ENCODE measurements at regions not wholly inside any gene's neighbourhood (a gene's known extent, or its start where the extent isn't known, plus 50 kb on each side); places are given as distances from the start of the nearest gene placed in this dataset.
"Not testable (repeated sequence)": the region's sequence is repeated elsewhere in the genome, so short reads cannot be mapped to it uniquely, and the experiment has no call there.

DNA sequence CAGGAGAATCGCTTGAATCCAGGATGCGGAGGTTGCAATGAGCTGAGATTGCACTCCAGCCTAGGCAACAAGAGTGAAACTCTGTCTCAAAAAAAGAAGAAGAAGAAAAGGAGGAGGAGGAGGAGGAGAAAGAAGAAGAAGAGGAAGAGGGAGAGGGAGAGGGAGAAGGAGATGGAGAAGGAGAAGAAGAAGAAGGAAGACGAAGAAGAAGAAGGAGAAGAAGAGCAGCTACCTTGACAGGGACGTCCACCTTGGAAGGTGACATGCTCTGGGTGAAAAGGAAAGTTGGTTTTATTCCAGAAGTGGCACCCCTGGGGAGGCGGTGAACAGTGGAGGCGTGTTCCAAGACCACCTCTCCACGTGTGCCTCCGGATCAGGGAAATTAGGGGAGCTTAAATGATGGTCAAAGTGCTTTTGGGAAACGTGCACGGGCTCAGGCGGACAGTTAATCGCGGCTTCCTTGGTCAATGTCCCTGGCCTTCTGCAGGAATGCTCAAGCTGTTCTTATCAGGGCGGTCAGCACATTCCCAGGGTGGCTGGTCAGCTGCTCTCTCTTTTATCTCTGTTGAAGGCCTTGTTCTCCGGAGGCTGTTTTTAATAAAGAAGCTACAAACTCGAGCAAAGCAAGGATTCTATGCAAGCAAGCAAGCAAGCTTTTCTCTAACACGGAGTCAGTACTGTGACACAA lies 78.9 kb upstream of the PEG3 start:
- Histone ChIP-seq H3K4me1 (ENCODE audit: insufficient read depth, low read length) (no peaks in the 10 kb centered on the region), H4K20me1 (ENCODE audit: insufficient read depth, low read length) (no peaks in the 10 kb centered on the region), H3K9ac (ENCODE audit: low read depth, low read length) (no peak overlapping the region), H2AFZ (ENCODE audit: low read depth, low read length) (no peak overlapping the region), H3K4me3 (ENCODE audit: low read depth in 1 of 2, low read length in 2 of 2) (no peak overlapping the region), H3K4me2 (ENCODE audit: insufficient read depth, low read length) (no peak overlapping the region), H3K9me3 (ENCODE audit: insufficient read depth, low read length, severe bottlenecking) (no peaks in the 10 kb centered on the region), H3K27ac (ENCODE audit: low read length) (no peak overlapping the region), H3K27me3 (ENCODE audit: insufficient read depth, low read length, poor library complexity) (no peaks in the 10 kb centered on the region), H3K36me3 (ENCODE audit: insufficient read depth, low read length) (no peaks in the 10 kb centered on the region), H3K79me2 (ENCODE audit: insufficient read depth, low read length) (no peaks in the 10 kb centered on the region)
- TF ChIP-seq, protein P1, sequence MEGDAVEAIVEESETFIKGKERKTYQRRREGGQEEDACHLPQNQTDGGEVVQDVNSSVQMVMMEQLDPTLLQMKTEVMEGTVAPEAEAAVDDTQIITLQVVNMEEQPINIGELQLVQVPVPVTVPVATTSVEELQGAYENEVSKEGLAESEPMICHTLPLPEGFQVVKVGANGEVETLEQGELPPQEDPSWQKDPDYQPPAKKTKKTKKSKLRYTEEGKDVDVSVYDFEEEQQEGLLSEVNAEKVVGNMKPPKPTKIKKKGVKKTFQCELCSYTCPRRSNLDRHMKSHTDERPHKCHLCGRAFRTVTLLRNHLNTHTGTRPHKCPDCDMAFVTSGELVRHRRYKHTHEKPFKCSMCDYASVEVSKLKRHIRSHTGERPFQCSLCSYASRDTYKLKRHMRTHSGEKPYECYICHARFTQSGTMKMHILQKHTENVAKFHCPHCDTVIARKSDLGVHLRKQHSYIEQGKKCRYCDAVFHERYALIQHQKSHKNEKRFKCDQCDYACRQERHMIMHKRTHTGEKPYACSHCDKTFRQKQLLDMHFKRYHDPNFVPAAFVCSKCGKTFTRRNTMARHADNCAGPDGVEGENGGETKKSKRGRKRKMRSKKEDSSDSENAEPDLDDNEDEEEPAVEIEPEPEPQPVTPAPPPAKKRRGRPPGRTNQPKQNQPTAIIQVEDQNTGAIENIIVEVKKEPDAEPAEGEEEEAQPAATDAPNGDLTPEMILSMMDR (IDR thresholded peaks at IDR 0.05; ENCODE audit: borderline replicate concordance, extremely low read depth, low read length, poor library complexity, severe bottlenecking), result no peak
- TF ChIP-seq EZH2 (IDR thresholded peaks at IDR 0.05; ENCODE audit: borderline replicate concordance, low read depth, low read length, severe bottlenecking), result no peak
- ATAC-seq (ENCODE audit: insufficient read depth, low read depth) (no peak), DNase-seq (no peak)

DNA sequence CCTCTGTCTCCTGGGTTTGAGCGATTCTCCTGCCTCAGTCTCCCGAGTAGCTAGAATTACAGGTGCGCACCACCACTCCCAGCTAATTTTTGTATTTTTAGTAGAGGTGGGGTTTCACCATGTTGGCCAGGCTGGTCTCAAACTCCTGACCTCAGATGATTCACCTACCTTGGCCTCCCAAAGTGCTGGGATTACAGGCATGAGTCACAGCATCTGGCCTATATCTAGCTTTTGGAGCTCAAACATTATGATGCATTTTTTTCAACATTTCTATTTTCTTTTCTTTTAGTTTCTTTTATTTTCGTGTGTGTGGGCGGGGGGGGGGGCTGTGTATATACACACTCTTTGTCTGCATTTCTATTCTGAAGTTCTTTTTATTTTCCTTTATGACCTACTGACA lies 85.6 kb upstream of the PEG3 start:
- not testable (repeated sequence) for H3K27me3 ChIP-seq (ENCODE audit: insufficient read depth, low read length, poor library complexity); H3K27ac ChIP-seq (ENCODE audit: low read length); H3K4me1 ChIP-seq (ENCODE audit: insufficient read depth, low read length); H2AFZ ChIP-seq (ENCODE audit: low read depth, low read length); ATAC-seq (ENCODE audit: insufficient read depth, low read depth); H4K20me1 ChIP-seq (ENCODE audit: insufficient read depth, low read length); H3K79me2 ChIP-seq (ENCODE audit: insufficient read depth, low read length); H3K36me3 ChIP-seq (ENCODE audit: insufficient read depth, low read length); H3K9me3 ChIP-seq (ENCODE audit: insufficient read depth, low read length, severe bottlenecking); H3K4me3 ChIP-seq (ENCODE audit: low read depth in 1 of 2, low read length in 2 of 2); H3K4me2 ChIP-seq (ENCODE audit: insufficient read depth, low read length); DNase-seq; H3K9ac ChIP-seq (ENCODE audit: low read depth, low read length)

DNA sequence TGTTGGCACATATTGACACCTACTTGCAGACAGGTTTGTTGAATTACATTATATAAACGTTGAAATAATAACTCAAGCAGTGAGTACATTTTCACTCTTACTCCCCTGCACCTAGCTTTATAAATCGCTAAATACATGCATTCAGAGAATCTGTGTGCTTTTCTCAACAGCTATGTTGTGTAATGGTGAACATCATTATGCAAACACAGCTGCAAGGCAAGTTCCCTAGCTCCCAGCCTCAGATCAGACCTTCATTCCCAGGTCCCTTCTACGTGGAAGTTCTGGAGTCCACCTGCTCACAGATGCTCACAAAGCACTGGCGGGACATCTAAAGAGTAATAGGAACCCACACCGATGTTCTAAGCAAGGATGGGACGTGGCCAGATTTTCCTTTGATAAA lies 86.8 kb upstream of the PEG3 start:
- Histone ChIP-seq H3K36me3 (ENCODE audit: insufficient read depth, low read length) (no peaks in the 10 kb centered on the region), H3K27me3 (ENCODE audit: insufficient read depth, low read length, poor library complexity) (no peaks in the 10 kb centered on the region), H4K20me1 (ENCODE audit: insufficient read depth, low read length) (no peaks in the 10 kb centered on the region), H3K4me2 (ENCODE audit: insufficient read depth, low read length) (no peak overlapping the region), H3K4me1 (ENCODE audit: insufficient read depth, low read length) (no peaks in the 10 kb centered on the region), H3K9me3 (ENCODE audit: insufficient read depth, low read length, severe bottlenecking) (no peaks in the 10 kb centered on the region), H3K79me2 (ENCODE audit: insufficient read depth, low read length) (no peaks in the 10 kb centered on the region), H3K9ac (ENCODE audit: low read depth, low read length) (no peak overlapping the region), H3K4me3 (ENCODE audit: low read depth in 1 of 2, low read length in 2 of 2) (no peak overlapping the region), H2AFZ (ENCODE audit: low read depth, low read length) (no peak overlapping the region), H3K27ac (ENCODE audit: low read length) (no peak overlapping the region)
- DNase-seq, result no peak
- no peak for TF ChIP-seq EZH2 (IDR thresholded peaks at IDR 0.05; ENCODE audit: borderline replicate concordance, low read depth, low read length, severe bottlenecking)
- TF ChIP-seq, protein P1 (IDR thresholded peaks at IDR 0.05; ENCODE audit: borderline replicate concordance, extremely low read depth, low read length, poor library complexity, severe bottlenecking), result no peak
- ATAC-seq (ENCODE audit: insufficient read depth, low read depth), result no peak

DNA sequence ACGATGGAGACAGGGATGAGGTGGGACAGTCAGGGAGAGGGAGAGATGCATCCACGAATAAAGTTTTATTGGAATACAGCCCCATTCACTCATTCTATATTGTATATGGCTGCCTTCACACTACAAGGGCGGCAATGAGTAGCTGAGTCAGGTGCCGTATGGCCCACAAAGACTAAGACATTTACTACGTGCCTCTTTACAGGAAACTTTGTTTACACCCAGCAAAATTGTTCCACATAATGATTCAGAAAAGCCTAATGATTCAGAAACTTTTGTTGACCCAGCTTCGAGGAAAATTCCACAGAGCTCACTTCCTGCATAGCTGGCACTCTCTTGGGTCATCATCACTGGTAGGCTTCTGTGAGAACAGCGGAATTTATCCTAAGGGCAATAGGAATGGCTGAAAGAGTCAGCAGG lies 87.3 kb upstream of the PEG3 start:
- Histone ChIP-seq H3K9me3 (ENCODE audit: insufficient read depth, low read length, severe bottlenecking) (no peaks in the 10 kb centered on the region), H3K27ac (ENCODE audit: low read length) (no peak overlapping the region), H3K4me2 (ENCODE audit: insufficient read depth, low read length) (no peak overlapping the region)

More for the DNA sequence above, 87.3 kb upstream of the PEG3 start:
- no peaks in the 10 kb centered on the region for H3K36me3 ChIP-seq (ENCODE audit: insufficient read depth, low read length)
- no peaks in the 10 kb centered on the region for H3K27me3 ChIP-seq (ENCODE audit: insufficient read depth, low read length, poor library complexity)
- ATAC-seq (ENCODE audit: insufficient read depth, low read depth), result no peak
- H3K79me2 ChIP-seq (ENCODE audit: insufficient read depth, low read length), result no peaks in the 10 kb centered on the region
- TF ChIP-seq, protein P1 (IDR thresholded peaks at IDR 0.05; ENCODE audit: borderline replicate concordance, extremely low read depth, low read length, poor library complexity, severe bottlenecking), result no peak
- no peak for TF ChIP-seq EZH2 (IDR thresholded peaks at IDR 0.05; ENCODE audit: borderline replicate concordance, low read depth, low read length, severe bottlenecking)
- DNase-seq, result no peak
- no peak overlapping the region for H2AFZ ChIP-seq (ENCODE audit: low read depth, low read length)
- H3K4me1 ChIP-seq (ENCODE audit: insufficient read depth, low read length), result no peaks in the 10 kb centered on the region
- H3K4me3 ChIP-seq (ENCODE audit: low read depth in 1 of 2, low read length in 2 of 2), result no peak overlapping the region
- no peaks in the 10 kb centered on the region for H4K20me1 ChIP-seq (ENCODE audit: insufficient read depth, low read length)
- no peak overlapping the region for H3K9ac ChIP-seq (ENCODE audit: low read depth, low read length)
